ENCODE measurements at regions not wholly inside any gene's neighbourhood (a gene's known extent, or its start where the extent isn't known, plus 50 kb on each side); places are given as distances from the start of the nearest gene placed in this dataset.

DNA sequence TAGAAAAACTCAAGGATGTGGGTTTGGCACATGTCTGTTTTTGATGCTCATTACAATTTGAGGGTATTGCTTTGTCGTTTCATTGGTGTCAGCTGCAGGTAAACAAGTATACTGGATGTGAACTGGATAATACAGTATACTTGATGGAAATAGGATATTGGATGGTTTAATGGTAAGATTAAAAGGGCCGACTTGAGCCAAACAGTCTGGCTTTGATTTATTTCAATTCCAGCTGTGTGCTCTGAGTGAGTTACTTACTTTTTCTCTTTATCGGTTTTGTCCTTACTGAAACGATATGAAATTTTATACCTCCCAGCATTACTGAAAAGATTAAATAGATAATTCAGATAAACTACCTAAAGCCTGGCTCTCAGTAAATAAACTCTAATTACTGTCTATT lies 227.6 kb downstream of the ASXL3 start:
- DNase-seq = no peak

DNA sequence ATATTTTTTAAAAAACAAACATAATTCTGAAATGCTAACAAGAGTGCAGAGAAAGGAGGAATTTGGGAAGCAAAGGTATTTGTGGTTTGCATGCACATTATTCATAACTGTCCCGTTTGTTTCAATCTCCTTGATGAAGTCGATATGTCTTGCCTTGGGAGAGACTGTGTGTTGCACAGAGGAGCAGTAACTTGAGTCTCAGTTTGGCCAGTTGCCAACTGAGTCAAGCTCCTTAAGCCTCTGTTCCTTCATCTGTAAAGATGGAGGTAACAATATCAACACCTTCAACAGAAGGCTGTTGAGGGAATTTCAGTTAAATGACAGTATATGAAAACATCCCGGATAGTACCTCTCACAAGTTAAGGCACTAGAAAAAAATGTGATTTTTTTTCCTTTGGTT lies 226.2 kb downstream of the ASXL3 start:
- DNase-seq = no peak

DNA sequence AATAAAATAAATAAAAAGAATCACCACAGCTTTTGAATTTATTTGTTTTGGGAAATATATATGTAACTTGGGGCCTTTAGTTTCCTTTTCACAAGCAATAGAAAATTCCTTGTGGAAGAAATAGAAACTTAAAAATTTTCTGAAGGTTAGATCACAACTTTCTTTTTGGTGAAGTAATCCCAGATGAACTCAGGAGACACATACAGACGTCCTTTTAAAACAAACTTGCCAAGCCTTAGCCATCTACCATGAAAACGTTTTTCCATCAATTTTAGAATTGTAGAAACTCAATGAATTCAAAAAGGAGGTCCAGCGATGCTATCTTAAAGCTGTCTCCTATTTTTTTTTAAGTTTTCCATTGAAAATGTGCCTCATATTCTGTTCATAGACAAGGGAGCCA lies 225.6 kb downstream of the ASXL3 start:
- no peak for DNase-seq

DNA sequence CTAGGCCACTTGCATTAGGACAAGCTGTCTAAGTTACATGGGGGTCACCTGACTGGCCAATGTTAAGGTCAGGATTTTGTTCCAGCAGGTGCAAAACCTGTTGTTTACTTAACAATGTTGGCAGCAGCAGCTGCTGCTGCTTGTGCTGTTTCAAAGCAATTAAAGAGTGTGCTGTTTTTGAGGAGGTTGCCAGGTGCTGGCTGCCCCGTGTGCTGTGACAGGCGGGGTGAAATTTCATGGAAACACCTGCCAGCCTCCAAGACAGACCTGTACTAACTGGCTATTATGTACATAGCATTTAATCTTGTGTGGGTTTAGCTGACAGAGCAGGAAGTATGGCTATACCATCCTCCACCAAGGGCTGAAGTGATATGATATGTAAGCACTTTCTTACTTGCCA lies 224.9 kb downstream of the ASXL3 start:
- DNase-seq = no peak

All from CD4-positive, alpha-beta T cell treated with Interleukin-17A for 4 hours (primary cell).